ENCODE measurements at regions not wholly inside any gene's neighbourhood (a gene's known extent, or its start where the extent isn't known, plus 50 kb on each side); places are given as distances from the start of the nearest gene placed in this dataset.

DNA sequence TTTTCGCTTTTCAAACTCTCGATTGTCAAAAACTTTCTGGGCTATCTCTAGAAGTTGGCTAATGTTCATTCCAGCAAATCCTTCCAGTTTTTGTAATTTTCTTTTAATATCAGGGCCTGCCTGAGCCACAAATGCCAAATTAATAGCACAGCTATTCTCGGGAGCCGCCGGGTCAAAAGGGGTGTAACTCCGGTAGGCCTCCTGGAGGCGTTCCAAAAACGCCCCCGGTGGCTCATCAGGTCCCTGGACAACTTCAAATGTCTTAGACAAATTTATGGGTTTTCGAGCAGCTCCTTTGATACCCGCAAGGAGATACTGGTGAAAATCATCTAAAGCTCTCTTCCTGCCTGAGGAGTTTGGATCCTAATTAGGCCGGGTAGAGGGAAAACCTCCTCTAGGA, 117.9 kb upstream of the PZP start:
- intact Hi-C loops (cut with DNase I; ENCODE audit: low total_unique reads) = no loop called here
- WGBS, 2 donors = 53 to 60% methylated on average over 12 of the region's 12 CpGs
- TF ChIP-seq, protein P1, sequence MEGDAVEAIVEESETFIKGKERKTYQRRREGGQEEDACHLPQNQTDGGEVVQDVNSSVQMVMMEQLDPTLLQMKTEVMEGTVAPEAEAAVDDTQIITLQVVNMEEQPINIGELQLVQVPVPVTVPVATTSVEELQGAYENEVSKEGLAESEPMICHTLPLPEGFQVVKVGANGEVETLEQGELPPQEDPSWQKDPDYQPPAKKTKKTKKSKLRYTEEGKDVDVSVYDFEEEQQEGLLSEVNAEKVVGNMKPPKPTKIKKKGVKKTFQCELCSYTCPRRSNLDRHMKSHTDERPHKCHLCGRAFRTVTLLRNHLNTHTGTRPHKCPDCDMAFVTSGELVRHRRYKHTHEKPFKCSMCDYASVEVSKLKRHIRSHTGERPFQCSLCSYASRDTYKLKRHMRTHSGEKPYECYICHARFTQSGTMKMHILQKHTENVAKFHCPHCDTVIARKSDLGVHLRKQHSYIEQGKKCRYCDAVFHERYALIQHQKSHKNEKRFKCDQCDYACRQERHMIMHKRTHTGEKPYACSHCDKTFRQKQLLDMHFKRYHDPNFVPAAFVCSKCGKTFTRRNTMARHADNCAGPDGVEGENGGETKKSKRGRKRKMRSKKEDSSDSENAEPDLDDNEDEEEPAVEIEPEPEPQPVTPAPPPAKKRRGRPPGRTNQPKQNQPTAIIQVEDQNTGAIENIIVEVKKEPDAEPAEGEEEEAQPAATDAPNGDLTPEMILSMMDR (IDR thresholded peaks at IDR 0.05) = no peak
- TF ChIP-seq POLR2A (IDR thresholded peaks at IDR 0.05) = no peak
- no peak overlapping the region for H3K4me3 ChIP-seq (ENCODE audit: low read depth, poor library complexity, severe bottlenecking)
- DNase-seq (ENCODE audit: low spot score in 2 of 2) = no peak

DNA sequence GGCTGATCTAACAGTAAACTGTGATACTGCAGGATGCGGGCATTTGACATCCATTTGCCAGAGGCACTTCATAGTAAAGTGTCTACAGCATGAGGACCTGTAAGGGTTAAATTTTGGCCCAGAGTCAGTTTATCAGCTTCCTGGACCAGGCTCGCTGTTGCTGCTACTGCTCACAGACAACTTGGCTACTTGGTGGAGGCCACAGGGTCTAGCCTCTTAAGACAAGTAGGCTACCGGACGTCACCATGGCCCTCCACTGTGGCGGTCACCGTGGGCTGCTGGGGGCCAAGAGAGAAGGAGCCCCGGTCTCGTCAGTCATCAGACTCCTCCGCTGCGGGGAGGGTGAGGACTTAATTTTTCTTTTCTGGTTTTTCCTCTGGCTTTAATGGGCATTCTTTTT, 117.3 kb upstream of the PZP start:
- TF ChIP-seq, protein P1 (IDR thresholded peaks at IDR 0.05) = no peak
- no peak for TF ChIP-seq POLR2A (IDR thresholded peaks at IDR 0.05)
- H3K4me3 ChIP-seq (ENCODE audit: low read depth, poor library complexity, severe bottlenecking) = no peak overlapping the region
- 77 to 79% methylated on average over 10 of the region's 10 CpGs for WGBS, 2 donors
- DNase-seq (ENCODE audit: low spot score in 2 of 2) = no peak
- intact Hi-C loops (cut with DNase I; ENCODE audit: low total_unique reads) = no loop called here

DNA sequence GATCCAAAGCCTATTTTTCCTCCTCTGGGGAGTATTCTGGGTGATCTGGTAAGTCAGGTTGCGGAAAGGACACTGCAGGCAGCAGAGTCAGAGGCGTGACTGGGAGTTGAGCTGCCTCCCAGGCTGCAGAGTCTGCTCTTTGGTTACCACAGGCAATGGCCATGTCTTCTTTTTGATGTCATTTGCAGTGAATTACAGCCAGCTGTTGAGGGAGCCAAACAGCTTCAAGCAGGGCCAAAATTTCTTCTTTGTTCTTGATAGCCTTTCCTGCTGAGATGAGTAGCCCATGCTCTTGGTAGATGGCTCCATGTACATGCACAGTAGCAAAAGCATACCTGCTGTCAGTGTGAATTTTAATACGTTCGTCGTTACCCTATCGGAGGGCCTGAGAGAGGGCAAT, 116.6 kb upstream of the PZP start:
- WGBS, 2 donors = 79 to 82% methylated on average over 6 of the region's 6 CpGs
- DNase-seq (ENCODE audit: low spot score in 2 of 2) = no peak
- intact Hi-C loops (cut with DNase I; ENCODE audit: low total_unique reads) = no loop called here

DNA sequence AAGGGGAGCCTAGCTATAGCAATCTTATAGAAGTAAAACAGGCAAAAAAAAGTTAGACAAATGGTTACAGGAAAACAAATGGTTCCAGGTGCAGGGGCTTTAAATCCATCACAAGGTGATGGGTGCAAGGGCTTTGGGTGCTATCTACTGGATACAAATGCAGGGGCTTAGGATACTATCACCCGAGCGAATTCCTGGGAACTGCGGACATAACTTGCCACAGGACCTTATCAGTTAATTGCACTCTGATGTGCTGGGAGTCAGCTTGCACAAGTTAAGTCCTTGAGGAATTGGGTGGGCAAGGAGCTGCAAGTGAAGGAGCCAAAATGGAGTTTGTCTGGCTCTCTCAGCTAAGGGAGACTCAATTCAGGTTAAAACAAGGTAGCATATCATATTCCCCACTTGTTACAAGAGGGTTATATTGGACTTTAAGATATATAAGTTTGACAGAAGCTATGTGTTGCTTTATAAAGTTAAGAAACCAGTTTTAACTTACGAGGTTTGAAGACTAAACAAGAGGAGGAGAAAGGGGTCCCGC, 115.0 kb upstream of the PZP start:
- intact Hi-C loops (cut with DNase I; ENCODE audit: low total_unique reads) = no loop called here
- no peak for DNase-seq (ENCODE audit: low spot score in 2 of 2)
- 79 to 83% methylated on average over 5 of the region's 5 CpGs for WGBS, 2 donors
- TF ChIP-seq, protein P1 (IDR thresholded peaks at IDR 0.05) = no peak
- TF ChIP-seq POLR2A (IDR thresholded peaks at IDR 0.05) = no peak
- no peak overlapping the region for H3K4me3 ChIP-seq (ENCODE audit: low read depth, poor library complexity, severe bottlenecking)

More for the DNA sequence above, 116.6 kb upstream of the PZP start:
- H3K4me3 ChIP-seq (ENCODE audit: low read depth, poor library complexity, severe bottlenecking) = no peak overlapping the region
- TF ChIP-seq, protein P1 (IDR thresholded peaks at IDR 0.05) = no peak
- no peak for TF ChIP-seq POLR2A (IDR thresholded peaks at IDR 0.05)

DNA sequence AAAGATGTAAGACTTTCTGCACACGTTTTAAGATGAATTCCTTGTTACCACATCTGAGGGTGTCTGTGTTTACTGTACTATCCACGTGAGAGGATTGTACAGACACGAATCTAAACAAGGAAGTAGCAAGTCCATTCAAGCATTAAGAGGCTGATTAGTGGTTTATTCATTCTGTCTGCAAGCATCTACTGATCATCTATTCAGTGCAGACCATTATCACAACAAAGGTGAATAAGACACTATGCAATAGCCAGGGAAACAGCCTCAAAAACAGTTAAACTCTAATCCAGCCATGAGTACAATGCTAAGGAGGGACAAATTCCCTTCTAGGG, 111.6 kb upstream of the PZP start:
- intact Hi-C loops (cut with DNase I; ENCODE audit: low total_unique reads) = no loop called here
- WGBS, 2 donors = 26 to 27% methylated on average over 3 of the region's 3 CpGs
- DNase-seq (ENCODE audit: low spot score in 2 of 2) = no peak
- TF ChIP-seq, protein P1 (IDR thresholded peaks at IDR 0.05) = no peak
- TF ChIP-seq POLR2A (IDR thresholded peaks at IDR 0.05) = no peak
- no peak overlapping the region for H3K4me3 ChIP-seq (ENCODE audit: low read depth, poor library complexity, severe bottlenecking)
